HG02798 (cell line): ENCODE measurements at regions not wholly inside any gene's neighbourhood (a gene's known extent, or its start where the extent isn't known, plus 50 kb on each side); places are given as distances from the start of the nearest gene placed in this dataset.

Experiments
- ATAC-seq: cut with Tn5 transposase; IDR thresholded peaks from one replicate; pipeline ENCODE4 v1.9.1; 2021; ENCODE audit warnings: mild to moderate bottlenecking; ENCODE audit not compliant: unreplicated experiment, poor library complexity

DNA sequence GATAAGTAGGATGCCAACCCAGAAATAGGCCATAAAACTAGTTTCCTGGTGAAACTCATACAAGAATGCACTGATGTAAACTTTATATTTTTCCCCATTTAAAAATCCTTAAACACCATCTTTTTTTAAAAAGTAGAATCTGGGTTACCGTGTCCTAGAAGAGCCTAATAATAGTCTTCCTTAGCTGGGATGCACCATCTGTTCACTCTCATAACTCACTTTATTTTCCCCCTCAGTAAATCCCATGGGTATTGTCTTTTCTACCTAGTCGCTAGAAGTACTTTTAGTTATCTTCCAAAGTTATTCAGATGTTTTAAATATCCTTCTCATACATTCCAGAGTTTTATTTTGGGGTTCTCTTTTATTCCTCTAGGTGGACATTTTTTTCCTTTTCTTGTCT, 250.2 kb downstream of the PLA2G4A start:
- no peak for ATAC-seq

DNA sequence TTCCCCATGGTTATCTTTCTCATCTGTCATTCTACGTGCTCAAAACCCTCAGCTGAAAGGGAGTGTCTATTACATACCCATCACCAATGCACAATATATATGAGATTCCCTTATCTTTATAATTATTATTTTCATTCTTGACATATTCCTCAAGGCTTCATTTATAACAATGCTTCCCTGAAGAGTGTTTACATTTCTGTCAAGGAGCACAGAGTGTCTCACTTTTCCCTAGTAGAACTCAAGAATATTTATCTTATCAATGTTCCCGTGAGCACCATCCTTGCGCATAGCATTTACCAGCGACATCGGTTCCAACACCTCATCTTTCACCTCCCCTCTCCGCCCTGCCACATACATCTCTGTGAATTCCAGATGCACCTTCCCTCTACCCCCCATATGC, 250.6 kb downstream of the PLA2G4A start:
- ATAC-seq: no peak

DNA sequence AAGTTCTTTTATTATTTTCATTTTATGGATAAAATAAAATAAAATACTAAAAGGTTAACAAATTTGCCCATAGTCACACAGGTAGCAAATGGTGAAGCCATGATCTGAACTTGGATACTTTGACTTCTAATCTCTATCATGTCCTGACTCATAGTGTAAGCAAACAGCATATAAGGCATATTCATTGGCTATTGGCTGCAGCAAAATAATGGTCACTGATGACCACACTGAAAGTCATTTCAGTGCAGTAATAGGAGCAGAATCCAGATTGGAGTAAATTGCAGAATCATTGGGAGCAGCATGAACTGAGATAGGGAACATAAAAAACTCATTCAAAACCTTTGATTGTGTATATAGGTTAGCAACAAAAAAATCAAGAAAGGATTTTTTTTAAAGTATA, 262.9 kb downstream of the PLA2G4A start:
- ATAC-seq: no peak

DNA sequence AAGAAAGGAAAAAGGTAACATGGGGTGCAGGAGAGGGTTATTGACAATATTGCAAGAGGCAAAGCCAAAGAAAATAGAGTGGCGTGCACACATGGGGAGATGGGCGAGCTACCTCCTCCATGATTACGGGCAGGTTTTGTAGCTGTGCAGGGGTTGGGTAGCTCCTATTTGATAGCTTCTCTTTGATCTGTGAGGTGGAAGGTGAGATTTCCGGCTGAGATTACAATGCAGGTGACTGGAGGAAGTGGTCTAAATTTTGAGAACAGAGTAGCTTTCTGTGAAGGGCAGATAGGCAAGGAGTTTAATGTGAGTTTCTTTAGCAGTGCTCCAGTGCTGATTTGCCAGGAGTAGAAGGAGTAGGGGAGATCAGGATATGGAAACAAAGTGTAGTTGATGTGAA, 263.4 kb downstream of the PLA2G4A start:
- ATAC-seq: no peak

DNA sequence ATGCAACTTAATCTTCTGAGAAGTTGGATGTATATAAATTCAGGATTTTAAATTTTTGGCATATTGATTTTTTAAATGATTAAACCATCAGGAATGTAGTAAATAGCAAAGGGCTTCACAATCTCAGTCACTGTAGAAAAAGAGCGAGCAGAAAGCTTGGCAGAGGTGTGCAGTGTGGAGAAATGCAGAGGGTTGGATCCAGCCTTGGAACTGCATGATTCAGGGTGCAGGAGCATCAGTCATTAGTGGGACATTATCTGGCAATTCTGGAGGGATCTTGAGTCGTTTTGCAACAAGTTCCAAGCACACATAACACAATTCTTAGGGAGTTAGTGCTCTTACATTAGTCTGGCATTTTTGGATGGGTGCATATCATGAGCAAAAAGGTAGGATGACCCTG, 267.9 kb downstream of the PLA2G4A start:
- no peak for ATAC-seq

DNA sequence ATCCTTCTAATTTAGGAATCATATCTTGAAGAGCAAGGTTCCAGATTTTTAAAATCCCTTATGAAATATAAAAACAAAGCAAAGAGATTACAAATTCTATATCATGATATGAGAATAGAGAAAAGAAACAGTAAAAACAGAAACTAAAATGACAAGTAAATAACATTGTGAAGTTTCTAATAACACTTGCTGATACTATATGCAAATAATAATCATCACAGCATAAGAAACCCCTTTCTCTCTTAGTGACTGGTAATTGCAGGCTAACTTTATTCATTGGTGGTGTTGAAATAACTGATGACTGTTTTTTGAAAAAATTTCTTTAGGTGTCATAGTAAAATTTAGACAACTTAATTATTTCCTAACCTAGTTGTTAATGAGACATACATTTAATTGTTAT, 281.6 kb downstream of the PLA2G4A start:
- ATAC-seq: no peak

DNA sequence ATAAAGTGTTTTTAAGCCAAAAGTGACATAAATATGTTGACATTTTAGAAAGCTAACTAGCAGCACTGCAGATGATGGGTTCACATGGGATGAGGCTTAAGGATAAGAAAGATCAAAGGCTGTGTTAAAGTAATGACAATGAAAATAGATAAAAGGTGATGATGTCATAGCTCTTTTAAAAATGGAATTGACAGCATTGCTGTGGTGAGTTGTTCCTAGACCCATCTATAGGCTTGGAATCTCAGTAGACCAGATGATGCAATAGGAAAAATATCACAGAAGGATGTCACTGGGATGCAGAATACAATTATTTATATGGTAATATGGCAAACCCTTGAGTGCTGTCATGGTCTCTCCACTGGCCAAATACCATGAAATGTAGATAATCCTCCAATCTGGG, 286.0 kb downstream of the PLA2G4A start:
- ATAC-seq: no peak

DNA sequence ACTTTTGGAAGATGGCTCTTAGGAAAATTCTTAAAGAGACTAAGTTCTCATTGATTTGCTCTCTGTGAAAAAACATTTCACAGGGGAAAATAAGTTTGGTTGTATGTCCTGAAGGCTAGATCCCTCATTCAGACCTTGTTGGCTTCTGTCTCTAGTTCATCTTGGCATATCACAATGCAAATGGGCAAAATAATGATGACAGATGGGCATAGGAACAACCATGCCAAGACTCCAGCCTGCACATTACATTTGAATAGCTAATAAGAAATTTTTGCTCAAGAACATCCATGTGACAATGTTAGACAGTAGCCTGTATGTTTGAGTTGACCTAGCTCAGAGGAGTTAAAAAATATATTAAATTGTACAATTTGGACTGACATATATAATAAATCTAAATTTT, 292.9 kb downstream of the PLA2G4A start:
- ATAC-seq: no peak

DNA sequence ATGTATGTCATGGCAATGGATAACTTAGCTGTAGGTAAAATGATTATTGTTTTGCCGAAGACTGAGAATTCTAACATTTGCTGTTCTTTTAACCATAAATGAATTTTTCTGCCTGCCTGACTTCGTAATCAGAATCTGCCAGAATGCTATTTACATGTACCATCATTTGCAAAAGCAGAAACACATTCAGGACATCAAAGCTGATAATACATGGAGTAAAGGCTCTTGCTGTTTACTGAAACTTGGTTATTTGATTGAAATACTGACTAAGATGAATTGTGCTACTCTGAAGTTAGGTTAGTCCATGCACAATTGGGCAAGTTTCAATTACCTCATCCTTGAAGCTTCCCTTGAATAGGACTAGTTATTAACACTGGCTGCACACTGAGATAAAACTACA, 293.8 kb downstream of the PLA2G4A start:
- no peak for ATAC-seq

DNA sequence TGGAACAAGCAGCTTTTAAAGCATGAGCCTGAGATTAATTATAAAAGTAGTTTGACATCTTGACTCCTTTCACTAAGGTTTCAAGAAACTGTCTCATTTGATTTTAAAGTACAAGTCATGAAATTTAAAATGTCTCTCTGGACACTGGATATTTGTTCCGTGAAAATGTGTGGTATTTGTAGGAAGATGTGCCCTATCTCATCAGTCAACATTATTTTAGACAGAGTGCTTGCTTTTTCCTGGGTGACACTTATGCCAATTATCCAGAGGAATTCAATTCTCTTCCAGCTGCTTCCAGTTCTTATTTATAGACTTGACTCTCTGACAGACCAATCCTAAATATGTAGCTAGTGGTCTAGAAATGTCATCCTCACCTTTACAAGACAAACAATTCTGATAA, 300.4 kb downstream of the PLA2G4A start:
- ATAC-seq: no peak

DNA sequence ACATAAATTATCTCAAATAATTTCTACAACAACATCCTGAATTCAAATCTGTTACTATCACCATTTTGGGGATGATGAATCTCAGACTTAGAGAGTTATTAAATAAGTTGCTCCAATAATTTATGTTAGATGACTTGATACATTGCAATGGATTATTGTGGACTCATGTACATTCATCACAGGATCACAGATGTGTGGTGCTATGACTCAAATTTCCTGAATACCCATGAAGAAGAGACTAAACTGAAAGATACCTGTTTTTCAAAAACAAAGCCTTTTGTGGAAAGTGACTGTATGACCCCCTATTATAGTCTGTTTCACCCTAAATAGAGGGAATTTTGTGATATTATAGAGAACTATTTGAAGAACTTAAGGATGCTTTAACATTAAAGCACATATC, 315.0 kb downstream of the PLA2G4A start:
- no peak for ATAC-seq

DNA sequence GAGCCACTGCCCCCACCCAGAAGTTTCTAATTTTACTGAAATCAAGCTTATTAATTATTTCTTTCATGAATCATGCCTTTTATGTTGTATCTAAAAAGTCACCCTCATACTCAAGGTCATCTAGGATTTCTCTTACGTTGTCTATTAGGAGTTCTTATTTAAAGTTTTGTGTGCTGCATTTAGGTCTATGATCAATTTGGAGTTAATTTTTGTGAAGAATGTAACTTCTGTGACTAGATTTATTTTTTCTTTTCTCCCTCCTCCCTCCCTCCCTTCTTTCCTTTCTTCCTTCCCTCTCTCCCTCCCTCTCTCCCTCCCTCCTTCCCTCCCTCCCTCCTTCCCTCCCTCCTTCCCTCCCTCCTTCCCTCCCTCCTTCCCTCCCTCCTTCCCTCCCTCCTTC, 317.6 kb downstream of the PLA2G4A start:
- ATAC-seq: no peak

DNA sequence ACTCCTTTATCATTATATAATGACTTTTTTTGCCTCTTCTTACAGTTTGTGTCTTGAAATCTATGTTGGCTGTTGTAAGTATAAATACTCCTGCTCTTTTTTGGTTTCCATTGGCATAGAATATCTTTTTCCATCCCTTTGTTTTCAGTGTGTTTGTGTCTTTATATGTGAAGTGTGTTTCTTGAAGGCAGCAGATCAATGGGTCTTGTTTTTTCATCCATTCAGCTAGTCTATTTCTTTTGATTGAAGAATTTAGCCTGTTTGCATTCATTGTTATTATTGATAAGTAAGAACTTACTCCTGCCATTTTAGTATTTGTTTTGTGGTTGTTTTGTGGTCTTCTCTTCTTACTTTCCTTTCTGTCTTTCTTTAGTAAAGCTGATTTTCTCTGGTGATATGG, 322.8 kb downstream of the PLA2G4A start:
- no peak for ATAC-seq

DNA sequence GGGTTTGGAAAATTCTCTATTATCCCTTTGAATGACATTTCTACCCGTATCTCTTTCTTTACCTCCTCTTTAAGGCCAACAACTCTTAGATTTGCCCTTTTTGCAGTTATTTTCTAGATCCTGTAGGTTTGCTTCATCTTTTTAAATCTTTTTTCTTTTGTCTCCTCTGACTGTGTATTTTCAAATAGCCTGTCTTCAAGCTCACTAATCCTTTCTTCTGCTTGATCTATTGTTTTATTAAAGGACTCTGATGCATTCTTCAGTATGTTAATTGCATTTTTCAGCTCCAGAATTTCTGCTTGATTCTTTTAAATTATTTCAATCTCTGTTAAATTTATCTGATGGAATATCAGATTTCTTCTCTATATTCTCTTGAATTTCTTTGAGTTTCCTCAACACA, 324.3 kb downstream of the PLA2G4A start:
- ATAC-seq: no peak

DNA sequence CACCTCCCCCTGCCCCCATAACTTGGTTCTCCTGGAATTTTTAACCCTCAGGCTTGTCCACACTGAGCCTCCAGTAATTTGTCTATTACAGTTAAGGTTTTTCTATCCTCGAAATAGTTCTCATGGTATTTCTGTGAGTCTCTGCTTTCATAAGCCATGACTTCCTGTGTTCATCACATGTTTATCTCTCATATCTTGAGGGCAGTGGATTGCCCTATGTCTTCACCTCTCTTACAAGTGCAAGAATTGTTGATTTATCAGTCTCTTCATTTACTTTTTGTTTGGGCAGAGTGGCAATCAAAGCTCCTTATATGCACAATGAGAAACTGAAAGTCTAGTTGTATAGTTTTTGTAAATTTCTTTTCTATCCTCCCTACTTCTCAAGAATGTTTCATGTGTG, 328.4 kb downstream of the PLA2G4A start:
- no peak for ATAC-seq

DNA sequence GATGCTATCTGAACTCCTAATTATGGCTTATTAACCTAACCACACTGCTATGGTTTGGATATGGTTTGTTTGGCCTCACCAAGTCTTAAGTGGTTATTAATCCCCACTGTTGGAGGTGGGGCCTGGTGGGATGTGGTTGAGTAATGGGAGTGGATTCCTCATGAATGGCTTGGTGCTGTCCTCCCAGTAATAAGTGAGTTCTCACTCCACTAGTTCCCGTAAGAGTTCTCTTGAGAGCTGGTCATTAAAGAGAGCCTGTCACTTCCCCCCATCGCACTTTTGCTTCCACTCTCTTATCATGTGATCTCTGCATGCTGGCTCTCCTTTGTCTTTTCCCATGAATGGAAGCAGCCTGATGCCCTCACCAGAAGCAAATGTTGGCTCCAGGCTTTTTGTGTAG, 328.8 kb downstream of the PLA2G4A start:
- ATAC-seq: no peak

DNA sequence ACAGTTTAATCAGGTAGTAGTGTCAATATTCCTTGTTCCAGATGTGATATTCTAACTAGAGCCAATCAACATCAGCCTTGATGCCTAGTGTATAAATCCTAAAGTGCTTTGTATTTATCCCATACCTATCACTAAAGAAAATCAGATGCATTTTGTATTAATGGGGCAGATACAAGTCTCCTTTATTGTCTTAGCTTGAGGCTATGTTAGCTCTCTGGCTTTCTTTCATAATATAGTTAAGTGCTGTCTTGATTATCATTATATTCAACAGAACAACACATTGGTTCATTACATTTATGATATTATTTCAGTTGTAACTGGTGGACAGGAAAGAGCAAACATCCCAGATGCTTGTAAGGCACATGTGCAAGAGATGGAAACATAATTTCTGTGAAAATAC, 338.8 kb downstream of the PLA2G4A start:
- no peak for ATAC-seq

DNA sequence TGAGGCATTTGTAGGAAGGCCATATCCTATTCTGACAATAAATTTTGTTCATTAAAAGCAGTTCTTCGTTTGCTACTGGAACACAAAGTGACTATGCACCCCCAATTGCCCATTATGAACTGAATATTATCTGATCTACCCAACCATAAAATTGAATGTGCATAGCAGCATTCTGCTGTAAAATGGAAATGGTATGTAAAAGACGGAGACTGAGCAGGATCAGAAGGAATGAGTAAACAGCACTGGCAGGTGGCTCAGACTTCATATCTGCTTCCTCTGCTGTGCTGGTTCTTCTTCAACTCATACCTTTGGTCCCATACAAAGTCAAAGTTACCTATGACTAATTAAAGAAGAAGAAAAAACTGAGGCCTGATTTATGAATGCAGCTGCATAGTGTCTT, 339.5 kb downstream of the PLA2G4A start:
- ATAC-seq: no peak

DNA sequence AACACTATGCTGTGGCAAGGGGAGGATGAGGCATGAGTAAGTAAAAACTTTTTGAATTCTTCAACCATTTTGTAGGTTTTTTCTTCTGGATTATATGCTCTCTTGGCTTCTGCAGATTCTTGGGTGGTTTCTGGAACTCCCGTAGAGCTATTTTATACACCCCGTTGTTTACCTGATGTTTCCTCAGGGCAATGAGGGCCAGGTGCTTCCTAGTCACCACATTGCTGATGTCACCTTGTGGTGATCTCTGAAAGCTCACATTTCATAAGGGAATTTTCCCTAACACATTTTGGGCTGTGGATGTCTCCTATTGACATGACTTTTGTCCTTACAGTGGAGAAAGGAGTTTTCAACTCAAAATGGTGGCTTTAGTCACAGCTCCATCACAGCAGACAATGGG, 356.6 kb downstream of the PLA2G4A start:
- no peak for ATAC-seq

DNA sequence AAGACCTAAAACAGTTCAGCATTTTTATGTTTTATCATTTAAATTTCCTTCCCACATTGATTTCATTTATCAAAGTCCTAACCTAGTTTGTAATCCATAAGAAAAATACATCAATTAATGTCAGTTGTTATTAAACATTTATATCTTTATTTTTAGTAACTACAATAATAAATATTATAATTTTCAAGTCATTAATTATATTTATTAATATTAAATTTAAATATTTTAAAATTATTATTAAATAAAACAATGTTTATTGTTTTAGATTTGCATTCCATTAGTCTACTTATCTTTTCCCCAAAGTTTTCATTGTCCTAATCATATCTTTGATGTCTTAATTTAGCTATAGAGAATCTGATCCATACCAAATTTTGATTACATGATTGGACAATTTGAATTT, 368.9 kb downstream of the PLA2G4A start:
- no peak for ATAC-seq

DNA sequence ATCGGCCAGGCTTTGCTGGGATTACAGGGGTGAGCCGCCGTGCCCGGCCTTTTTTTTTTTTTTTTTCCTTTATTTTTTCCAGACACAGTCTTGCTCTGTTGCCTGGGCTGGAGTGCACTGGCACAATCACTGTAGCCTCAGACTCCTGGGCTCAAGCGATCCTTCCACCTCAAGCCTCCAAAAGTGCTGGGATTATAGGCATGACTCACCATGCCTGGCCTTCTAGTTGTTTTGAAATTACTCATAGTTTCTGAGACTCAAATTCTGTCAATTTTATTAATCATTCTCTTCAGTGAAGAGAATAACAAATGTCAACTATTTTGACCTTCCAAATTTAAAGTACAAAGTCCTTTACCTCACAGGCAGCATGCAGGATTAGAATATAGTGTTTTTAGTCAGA, 374.5 kb downstream of the PLA2G4A start:
- no peak for ATAC-seq

DNA sequence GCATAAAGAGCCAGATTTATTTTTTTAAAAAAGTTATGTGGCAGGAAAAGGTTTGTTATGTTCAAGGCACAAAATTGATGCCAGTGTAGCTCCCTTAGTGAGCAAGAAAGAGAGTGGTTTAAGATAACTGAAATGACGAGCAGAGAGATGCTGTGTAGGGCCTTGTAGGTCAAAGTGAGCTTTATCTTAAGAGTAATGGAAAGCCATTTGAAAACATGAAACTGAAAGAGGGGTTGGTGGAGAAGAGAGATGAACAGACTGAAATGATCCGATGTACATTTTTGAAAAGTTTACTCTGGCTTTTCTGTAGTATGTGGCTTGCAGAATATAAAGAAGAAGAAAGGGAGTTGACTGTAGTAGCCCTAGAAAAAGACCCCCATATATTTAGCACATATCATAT, 383.6 kb downstream of the PLA2G4A start:
- no peak for ATAC-seq

DNA sequence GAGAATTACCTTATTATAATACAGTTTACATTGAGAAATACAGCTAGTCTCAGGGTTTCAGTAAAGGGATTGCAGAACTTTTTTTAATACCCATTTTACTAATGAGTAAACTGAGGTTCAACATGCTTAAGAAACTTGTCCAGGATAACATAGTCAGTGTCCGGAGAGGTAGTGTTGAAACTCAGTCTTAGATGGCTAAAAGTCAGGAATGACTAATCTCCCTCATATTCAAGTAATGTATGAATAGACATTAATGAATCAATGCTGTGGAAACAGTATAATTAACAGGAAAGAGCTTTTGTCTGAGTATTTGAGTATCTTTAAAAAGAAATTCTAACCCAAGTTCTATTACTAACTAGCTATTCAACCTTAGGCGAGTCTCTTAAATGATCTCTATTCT, 397.6 kb downstream of the PLA2G4A start:
- no peak for ATAC-seq

DNA sequence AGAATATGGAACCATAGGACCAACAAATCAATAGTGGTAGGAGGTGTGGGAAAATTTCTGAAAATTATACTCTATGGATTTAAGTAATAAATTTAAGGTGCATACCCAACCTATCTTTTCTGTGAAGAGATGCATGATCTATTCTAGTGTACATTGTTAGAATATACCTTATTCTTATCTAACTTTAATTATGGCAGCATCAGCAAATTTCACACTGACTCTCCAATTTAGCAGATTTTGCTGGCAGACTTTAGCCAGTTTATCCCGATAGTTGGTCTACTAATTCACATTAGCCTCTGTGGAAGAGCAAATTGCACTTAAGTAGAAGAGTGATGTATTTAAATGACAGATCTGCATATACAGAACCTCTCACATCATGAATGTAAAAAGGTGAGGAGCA, 400.0 kb downstream of the PLA2G4A start:
- ATAC-seq: no peak
